GM12878 (cell line): ENCODE measurements at regions not wholly inside any gene's neighbourhood (a gene's known extent, or its start where the extent isn't known, plus 50 kb on each side); places are given as distances from the start of the nearest gene placed in this dataset.

ENCODE experiments used
- BRCA1 ChIP-seq: IDR thresholded peaks from 2 replicates; pipeline ENCODE4 v1.6.1; 2011; ENCODE audit warnings: low read depth, low read length, improper control_type of control experiment
- FOS ChIP-seq: IDR thresholded peaks from 3 replicates; pipeline ENCODE4 v1.6.1; 2011; ENCODE audit warnings: borderline replicate concordance; ENCODE audit not compliant: insufficient read length; ENCODE audit errors: extremely low read depth

GRCh38 chr17:72466199-72466598, 345.4 kb downstream of the SOX9 start:
- no peak for TF ChIP-seq FOS
- TF ChIP-seq BRCA1: no peak
